ENCODE measurements at regions not wholly inside any gene's neighbourhood (a gene's known extent, or its start where the extent isn't known, plus 50 kb on each side); places are given as distances from the start of the nearest gene placed in this dataset.

GRCh38 chr16:50480206-50480605 is 68.0 kb upstream of the NKD1 start:
- no peak for DNase-seq (ENCODE audit: low read depth)
- peaks cover 5% of the 10 kb centered on the region for H3K27me3 ChIP-seq (ENCODE audit: control insufficient read depth, insufficient read depth, low read length)
- TF ChIP-seq CTCF (IDR thresholded peaks at IDR 0.05; ENCODE audit: insufficient read depth, low read length, poor library complexity, severe bottlenecking) = no peak
- no peak overlapping the region for H3K4me3 ChIP-seq (ENCODE audit: low read depth, low read length)
- H3K36me3 ChIP-seq (ENCODE audit: control insufficient read depth, insufficient read depth, low read length) = no peaks in the 10 kb centered on the region

- H3K36me3 ChIP-seq (ENCODE audit: control insufficient read depth, insufficient read depth, low read length) = no peaks in the 10 kb centered on the region
- peaks cover 5% of the 10 kb centered on the region for H3K27me3 ChIP-seq (ENCODE audit: control insufficient read depth, insufficient read depth, low read length)
- no peak for DNase-seq (ENCODE audit: low read depth)
- TF ChIP-seq CTCF (IDR thresholded peaks at IDR 0.05; ENCODE audit: insufficient read depth, low read length, poor library complexity, severe bottlenecking) = no peak
- no peak overlapping the region for H3K4me3 ChIP-seq (ENCODE audit: low read depth, low read length)
These were observed 68.4 kb upstream of the NKD1 start for GRCh38 chr16:50479771-50480170.

GRCh38 chr16:50478773-50479149 is 69.4 kb upstream of the NKD1 start:
- TF ChIP-seq CTCF (IDR thresholded peaks at IDR 0.05; ENCODE audit: insufficient read depth, low read length, poor library complexity, severe bottlenecking) = no peak
- no peak for DNase-seq (ENCODE audit: low read depth)
- Histone ChIP-seq H3K4me3 (ENCODE audit: low read depth, low read length) (no peak overlapping the region), H3K36me3 (ENCODE audit: control insufficient read depth, insufficient read depth, low read length) (no peaks in the 10 kb centered on the region), H3K27me3 (ENCODE audit: control insufficient read depth, insufficient read depth, low read length) (peaks cover 5% of the 10 kb centered on the region)

GRCh38 chr16:50478075-50478772 is 70.0 kb upstream of the NKD1 start:
- DNase-seq (ENCODE audit: low read depth) = no peak
- Histone ChIP-seq H3K4me3 (ENCODE audit: low read depth, low read length) (no peak overlapping the region), H3K27me3 (ENCODE audit: control insufficient read depth, insufficient read depth, low read length) (peaks cover 5% of the 10 kb centered on the region), H3K36me3 (ENCODE audit: control insufficient read depth, insufficient read depth, low read length) (no peaks in the 10 kb centered on the region)
- TF ChIP-seq CTCF (IDR thresholded peaks at IDR 0.05; ENCODE audit: insufficient read depth, low read length, poor library complexity, severe bottlenecking) = no peak

GRCh38 chr16:50476486-50477255 is 71.5 kb upstream of the NKD1 start:
- Histone ChIP-seq H3K36me3 (ENCODE audit: control insufficient read depth, insufficient read depth, low read length) (no peaks in the 10 kb centered on the region), H3K4me3 (ENCODE audit: low read depth, low read length) (no peak overlapping the region), H3K27me3 (ENCODE audit: control insufficient read depth, insufficient read depth, low read length) (peaks cover 5% of the 10 kb centered on the region)
- no peak for TF ChIP-seq CTCF (IDR thresholded peaks at IDR 0.05; ENCODE audit: insufficient read depth, low read length, poor library complexity, severe bottlenecking)
- DNase-seq (ENCODE audit: low read depth) = no peak

Measured in kidney epithelial cell (primary cell).